A549 (cell line): ENCODE measurements at regions not wholly inside any gene's neighbourhood (a gene's known extent, or its start where the extent isn't known, plus 50 kb on each side); places are given as distances from the start of the nearest gene placed in this dataset.
A peak's percentile ranks its signal among the peaks of the same experiment; 100 is the strongest.

Experiments
- ATAC-seq, 2 experiments: fragments of 200-7000 bp in 1 of 2; fragments of >200 bp in 1 of 2; cut with Nextera tagmentation in 1 of 2; cut with Tn5 transposase in 1 of 2; 3 replicates each; pipeline versions ENCODE4 v1.8.0 to v1.9.1; 2018 to 2020; ENCODE audit warnings: mild to moderate bottlenecking in 1 of 2, moderate library complexity in 1 of 2
- CTCF ChIA-PET: fragments of 300-600 bp; sonication (Branson Sonifier 250); formaldehyde crosslinking; extraction: SDS; loops from one replicate; lab custom pipeline; 2021; ENCODE audit warnings: antibody characterized with exemption, inconsistent platforms; lab: Yijun Ruan, JAX
- POLR2A ChIA-PET: fragments of 350-600 bp; formaldehyde crosslinking; extraction: SDS; loops from one replicate; lab custom pipeline; 2021; ENCODE audit warnings: antibody characterized with exemption, inconsistent platforms; lab: Yijun Ruan, JAX
- DNase-seq, 2 experiments: peaks; one replicate each; pipeline versions ENCODE4 v3.0.0 to v3.0.0-alpha.2; 2011 to 2016; ENCODE audit warnings: low read depth in 1 of 2, low spot score in 1 of 2
- FAIRE-seq: peaks from 2 replicates; lab custom pipeline; 2011; peaks lifted over from hg19 to GRCh38; lab: Jason Lieb, UNC
- H3K27ac ChIP-seq, 2 experiments: fragments of >200 bp; sonication (Bioruptor Twin); formaldehyde crosslinking; 3 replicates each; pipeline ENCODE4 v1.5.1; 2016 to 2017
- H3K4me1 ChIP-seq: fragments of >200 bp; sonication (Bioruptor Twin); formaldehyde crosslinking; 3 replicates; pipeline ENCODE4 v1.6.1; 2016
- H3K4me2 ChIP-seq: fragments of >200 bp; sonication (Bioruptor Twin); formaldehyde crosslinking; 3 replicates; pipeline ENCODE4 v1.6.1; 2016
- H3K4me3 ChIP-seq: fragments of >200 bp; sonication (Bioruptor Twin); formaldehyde crosslinking; 3 replicates; pipeline ENCODE4 v1.5.1; 2016
- H3K9me3 ChIP-seq: fragments of >200 bp; sonication (Bioruptor Twin); formaldehyde crosslinking; 3 replicates; pipeline ENCODE4 v1.6.1; 2016
- CEBPB ChIP-seq, 2 experiments: fragments of >200 bp in 1 of 2; sonication (Bioruptor Twin) in 1 of 2; formaldehyde crosslinking in 1 of 2; IDR thresholded peaks; 2 replicates each; pipeline ENCODE4 v1.6.1; 2012 to 2016
- CHD4 ChIP-seq: fragments of 200-600 bp; sonication (generic); IDR thresholded peaks from 2 replicates; pipeline ENCODE4 v1.6.1; 2016; ENCODE audit warnings: antibody characterized with exemption, mild to moderate bottlenecking, borderline replicate concordance
- FOSL2 ChIP-seq, 2 experiments: fragments of 450-650 bp in 1 of 2; fragments of >200 bp in 1 of 2; sonication (Bioruptor Twin) in 1 of 2; formaldehyde crosslinking; IDR thresholded peaks; 2 replicates each; pipeline versions ENCODE4 v1.5.0 to v1.6.1; 2016 to 2020; ENCODE audit warnings: mild to moderate bottlenecking in 1 of 2, moderate library complexity in 1 of 2
- FOXS1 ChIP-seq: fragments of 250-450 bp; sonication (Bioruptor Pico); IDR thresholded peaks from 2 replicates; pipeline ENCODE4 v1.5.0; 2020; ENCODE audit warnings: mild to moderate bottlenecking, moderate library complexity
- HDAC2 ChIP-seq: fragments of 200-600 bp; sonication (generic); IDR thresholded peaks from 2 replicates; pipeline ENCODE4 v1.6.1; 2016
- HEYL ChIP-seq: fragments of 250-450 bp; sonication (Bioruptor Pico); IDR thresholded peaks from 2 replicates; pipeline ENCODE4 v1.8.0; 2021; ENCODE audit warnings: mild to moderate bottlenecking, moderate library complexity
- HOXB13 ChIP-seq: fragments of 250-450 bp; sonication (Bioruptor Pico); IDR thresholded peaks from 2 replicates; pipeline ENCODE4 v1.5.0; 2020; ENCODE audit warnings: low read depth, mild to moderate bottlenecking, moderate library complexity
- JUN ChIP-seq, 2 experiments: fragments of >200 bp; sonication (Bioruptor Twin); formaldehyde crosslinking; IDR thresholded peaks; 2 replicates in 1 of 2; 3 replicates in 1 of 2; pipeline ENCODE4 v1.6.1; 2016 to 2017
- JUNB ChIP-seq: fragments of >200 bp; sonication (Bioruptor Twin); formaldehyde crosslinking; IDR thresholded peaks from 2 replicates; pipeline ENCODE4 v1.6.1; 2016
- KDM5A ChIP-seq: fragments of 200-600 bp; sonication (generic); IDR thresholded peaks from 2 replicates; pipeline ENCODE4 v1.6.1; 2016; ENCODE audit warnings: antibody characterized with exemption, mild to moderate bottlenecking
- MAFK ChIP-seq: fragments of 450-650 bp; IDR thresholded peaks from 2 replicates; pipeline ENCODE4 v1.6.1; 2014; ENCODE audit not compliant: partially characterized antibody
- RAD21 ChIP-seq, 2 experiments: fragments of >200 bp in 1 of 2; sonication (Bioruptor Twin) in 1 of 2; formaldehyde crosslinking in 1 of 2; IDR thresholded peaks in 1 of 2; conservative IDR thresholded peaks in 1 of 2; 2 replicates in 1 of 2; 3 replicates in 1 of 2; pipeline ENCODE4 v1.6.1; 2012 to 2018; ENCODE audit warnings: inconsistent platforms in 1 of 2
- RNF2 ChIP-seq: fragments of 200-600 bp; sonication (generic); IDR thresholded peaks from 2 replicates; pipeline ENCODE4 v1.6.1; 2016; ENCODE audit warnings: low read depth, mild to moderate bottlenecking, antibody characterized with exemption, moderate library complexity, borderline replicate concordance
- TFCP2L1 ChIP-seq: fragments of 250-450 bp; sonication (Bioruptor Pico); IDR thresholded peaks from 2 replicates; pipeline ENCODE4 v1.5.0; 2021; ENCODE audit warnings: mild to moderate bottlenecking
- TP53 ChIP-seq: fragments of 250-450 bp; sonication (Bioruptor Pico); IDR thresholded peaks from 2 replicates; pipeline ENCODE4 v1.5.0; 2021; ENCODE audit warnings: mild to moderate bottlenecking, moderate library complexity
- ZSCAN20 ChIP-seq: fragments of 250-450 bp; sonication (Bioruptor Pico); IDR thresholded peaks from 2 replicates; pipeline ENCODE4 v1.8.0; 2022; ENCODE audit warnings: mild to moderate bottlenecking, moderate library complexity
- WGBS: methylation state at CpG from one replicate; pipeline ENCODE4 v1.1.6; 2017; ENCODE audit errors: missing lambda C conversion rate; 5-methylcytosine and 5-hydroxymethylcytosine counted together
- TF ChIP-seq, protein P1 (sequence below): fragments of >200 bp; sonication (Bioruptor Twin); formaldehyde crosslinking; IDR thresholded peaks from 3 replicates; pipeline ENCODE4 v1.5.1; 2016
- TF ChIP-seq, protein P2 (sequence below): fragments of >200 bp; sonication (Bioruptor Twin); formaldehyde crosslinking; IDR thresholded peaks from 2 replicates; pipeline ENCODE4 v1.6.1; 2016
- TF ChIP-seq, protein P3 (sequence below): fragments of 200-600 bp; sonication (generic); IDR thresholded peaks from 2 replicates; pipeline ENCODE4 v1.6.1; 2016; ENCODE audit warnings: antibody characterized with exemption, mild to moderate bottlenecking, moderate library complexity
- TF ChIP-seq, protein P4 (sequence below): IDR thresholded peaks from 2 replicates; pipeline ENCODE4 v1.6.1; 2012

DNA sequence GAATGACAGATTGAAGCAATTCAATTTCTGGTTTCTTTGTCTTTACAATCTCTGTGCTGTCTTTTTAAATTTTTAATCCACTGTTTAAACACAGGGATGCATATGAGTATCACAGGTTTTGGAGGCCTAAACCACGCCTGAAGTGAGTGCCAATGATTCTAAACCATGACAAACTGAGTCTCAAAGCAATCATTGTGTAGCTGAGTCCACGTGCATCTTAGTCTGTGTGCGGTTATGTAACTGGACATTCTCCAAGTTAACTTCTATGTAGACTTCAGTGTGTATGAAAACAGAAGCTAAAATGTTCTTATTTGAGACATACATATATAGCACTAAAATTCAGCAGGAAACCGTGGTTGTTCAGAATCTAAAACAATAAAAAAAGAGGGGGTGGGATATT, 79.3 kb upstream of the ST8SIA6 start:
- ATAC-seq (no peak), DNase-seq (no peak), FAIRE-seq (no peak)
- CTCF ChIA-PET: no interaction called here
- H3K4me2 ChIP-seq: no peak overlapping the region
- H3K4me3 ChIP-seq: no peak overlapping the region
- 54% methylated on average over 4 of the region's 4 CpGs for WGBS
- no peaks in the 10 kb centered on the region for H3K4me1 ChIP-seq
- POLR2A ChIA-PET: no interaction called here
- TF ChIP-seq HEYL (CRISPR knock-in tag) (no peak), TP53 (CRISPR knock-in tag) (no peak)
- TF ChIP-seq, all 56 proteins: peak for 0
- Histone ChIP-seq H3K27ac (no peak overlapping the region), H3K9me3 (no peaks in the 10 kb centered on the region)

DNA sequence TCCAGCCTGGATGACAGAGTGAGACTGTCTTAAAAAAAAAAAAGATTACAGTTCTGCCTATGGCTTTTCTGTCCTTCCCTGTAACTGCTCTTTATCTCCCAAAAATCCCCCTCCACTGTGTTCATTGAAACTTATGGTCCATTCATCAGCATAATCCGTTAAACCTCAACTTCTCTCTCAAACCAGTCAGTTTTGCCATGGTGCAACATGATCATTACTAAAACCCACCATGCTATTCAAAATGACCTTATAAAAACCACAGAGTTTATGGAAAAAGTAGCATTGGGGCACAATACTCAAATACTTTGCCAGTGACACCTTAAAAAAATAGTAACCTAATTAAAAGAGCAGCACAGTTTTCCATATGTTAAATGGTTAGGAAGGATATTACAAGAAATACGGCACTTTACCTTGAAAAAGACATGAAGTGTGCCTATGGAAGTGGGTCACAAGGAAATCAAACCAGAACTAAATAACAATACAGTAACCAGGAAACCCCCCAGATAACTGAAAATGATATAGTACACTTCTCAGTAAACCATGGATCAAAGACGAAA, 74.0 kb upstream of the ST8SIA6 start:
- peak overlapping the region; percentile 64 to 83 for H3K27ac ChIP-seq
- ChIA-PET CTCF (interaction anchor here (1.0 kb wide), 1 partner anchor 11 kb away, joined by 3 read pairs; no protein-coding TSS in a partner anchor), POLR2A (no interaction called here)
- no peak for ATAC-seq
- no peak overlapping the region for H3K4me3 ChIP-seq
- 87% methylated on average over 3 of the region's 3 CpGs for WGBS
- no peak for FAIRE-seq
- no peak for DNase-seq
- peak overlapping the region; percentile 51; the same call in 1 of the 3 replicates for H3K4me2 ChIP-seq
- no peaks in the 10 kb centered on the region for H3K9me3 ChIP-seq
- H3K4me1 ChIP-seq: peaks cover 15% of the 10 kb centered on the region
- TF ChIP-seq CEBPB (IDR thresholded peaks at IDR 0.05) (no peak), FOXS1 (CRISPR knock-in tag) (no peak), ZSCAN20 (no peak), TFCP2L1 (CRISPR knock-in tag) (no peak), RAD21 (conservative IDR thresholded peaks at IDR 0.05 in 1 of 2, IDR thresholded peaks at IDR 0.05 in 1 of 2) (no peak), KDM5A (no peak), JUNB (no peak), JUN (IDR thresholded peaks at IDR 0.05) (no peak), MAFK (no peak), HDAC2 (no peak), HOXB13 (CRISPR knock-in tag) (no peak), RNF2 (no peak), FOSL2 (IDR thresholded peaks at IDR 0.05) (no peak), FOSL2 (CRISPR knock-in tag; IDR thresholded peaks at IDR 0.05) (no peak), CHD4 (no peak)
- TF ChIP-seq, protein P1, sequence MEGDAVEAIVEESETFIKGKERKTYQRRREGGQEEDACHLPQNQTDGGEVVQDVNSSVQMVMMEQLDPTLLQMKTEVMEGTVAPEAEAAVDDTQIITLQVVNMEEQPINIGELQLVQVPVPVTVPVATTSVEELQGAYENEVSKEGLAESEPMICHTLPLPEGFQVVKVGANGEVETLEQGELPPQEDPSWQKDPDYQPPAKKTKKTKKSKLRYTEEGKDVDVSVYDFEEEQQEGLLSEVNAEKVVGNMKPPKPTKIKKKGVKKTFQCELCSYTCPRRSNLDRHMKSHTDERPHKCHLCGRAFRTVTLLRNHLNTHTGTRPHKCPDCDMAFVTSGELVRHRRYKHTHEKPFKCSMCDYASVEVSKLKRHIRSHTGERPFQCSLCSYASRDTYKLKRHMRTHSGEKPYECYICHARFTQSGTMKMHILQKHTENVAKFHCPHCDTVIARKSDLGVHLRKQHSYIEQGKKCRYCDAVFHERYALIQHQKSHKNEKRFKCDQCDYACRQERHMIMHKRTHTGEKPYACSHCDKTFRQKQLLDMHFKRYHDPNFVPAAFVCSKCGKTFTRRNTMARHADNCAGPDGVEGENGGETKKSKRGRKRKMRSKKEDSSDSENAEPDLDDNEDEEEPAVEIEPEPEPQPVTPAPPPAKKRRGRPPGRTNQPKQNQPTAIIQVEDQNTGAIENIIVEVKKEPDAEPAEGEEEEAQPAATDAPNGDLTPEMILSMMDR: no peak
- TF ChIP-seq, protein P2, sequence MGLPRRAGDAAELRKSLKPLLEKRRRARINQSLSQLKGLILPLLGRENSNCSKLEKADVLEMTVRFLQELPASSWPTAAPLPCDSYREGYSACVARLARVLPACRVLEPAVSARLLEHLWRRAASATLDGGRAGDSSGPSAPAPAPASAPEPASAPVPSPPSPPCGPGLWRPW: no peak
- TF ChIP-seq, protein P3, sequence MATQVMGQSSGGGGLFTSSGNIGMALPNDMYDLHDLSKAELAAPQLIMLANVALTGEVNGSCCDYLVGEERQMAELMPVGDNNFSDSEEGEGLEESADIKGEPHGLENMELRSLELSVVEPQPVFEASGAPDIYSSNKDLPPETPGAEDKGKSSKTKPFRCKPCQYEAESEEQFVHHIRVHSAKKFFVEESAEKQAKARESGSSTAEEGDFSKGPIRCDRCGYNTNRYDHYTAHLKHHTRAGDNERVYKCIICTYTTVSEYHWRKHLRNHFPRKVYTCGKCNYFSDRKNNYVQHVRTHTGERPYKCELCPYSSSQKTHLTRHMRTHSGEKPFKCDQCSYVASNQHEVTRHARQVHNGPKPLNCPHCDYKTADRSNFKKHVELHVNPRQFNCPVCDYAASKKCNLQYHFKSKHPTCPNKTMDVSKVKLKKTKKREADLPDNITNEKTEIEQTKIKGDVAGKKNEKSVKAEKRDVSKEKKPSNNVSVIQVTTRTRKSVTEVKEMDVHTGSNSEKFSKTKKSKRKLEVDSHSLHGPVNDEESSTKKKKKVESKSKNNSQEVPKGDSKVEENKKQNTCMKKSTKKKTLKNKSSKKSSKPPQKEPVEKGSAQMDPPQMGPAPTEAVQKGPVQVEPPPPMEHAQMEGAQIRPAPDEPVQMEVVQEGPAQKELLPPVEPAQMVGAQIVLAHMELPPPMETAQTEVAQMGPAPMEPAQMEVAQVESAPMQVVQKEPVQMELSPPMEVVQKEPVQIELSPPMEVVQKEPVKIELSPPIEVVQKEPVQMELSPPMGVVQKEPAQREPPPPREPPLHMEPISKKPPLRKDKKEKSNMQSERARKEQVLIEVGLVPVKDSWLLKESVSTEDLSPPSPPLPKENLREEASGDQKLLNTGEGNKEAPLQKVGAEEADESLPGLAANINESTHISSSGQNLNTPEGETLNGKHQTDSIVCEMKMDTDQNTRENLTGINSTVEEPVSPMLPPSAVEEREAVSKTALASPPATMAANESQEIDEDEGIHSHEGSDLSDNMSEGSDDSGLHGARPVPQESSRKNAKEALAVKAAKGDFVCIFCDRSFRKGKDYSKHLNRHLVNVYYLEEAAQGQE: no peak
- TF ChIP-seq, protein P4, sequence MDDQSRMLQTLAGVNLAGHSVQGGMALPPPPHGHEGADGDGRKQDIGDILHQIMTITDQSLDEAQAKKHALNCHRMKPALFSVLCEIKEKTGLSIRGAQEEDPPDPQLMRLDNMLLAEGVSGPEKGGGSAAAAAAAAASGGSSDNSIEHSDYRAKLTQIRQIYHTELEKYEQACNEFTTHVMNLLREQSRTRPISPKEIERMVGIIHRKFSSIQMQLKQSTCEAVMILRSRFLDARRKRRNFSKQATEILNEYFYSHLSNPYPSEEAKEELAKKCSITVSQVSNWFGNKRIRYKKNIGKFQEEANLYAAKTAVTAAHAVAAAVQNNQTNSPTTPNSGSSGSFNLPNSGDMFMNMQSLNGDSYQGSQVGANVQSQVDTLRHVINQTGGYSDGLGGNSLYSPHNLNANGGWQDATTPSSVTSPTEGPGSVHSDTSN: no peak
